GM10266 (cell line): ENCODE measurements at regions not wholly inside any gene's neighbourhood (a gene's known extent, or its start where the extent isn't known, plus 50 kb on each side); places are given as distances from the start of the nearest gene placed in this dataset.

Experiments used
- DNase-seq: peaks from one replicate; pipeline ENCODE4 v3.0.0; 2012; ENCODE audit errors: extremely low spot score
- CTCF ChIP-seq: IDR thresholded peaks from 2 replicates; pipeline ENCODE4 v1.5.1; 2012; ENCODE audit warnings: mild to moderate bottlenecking, low read depth; ENCODE audit not compliant: control insufficient read depth, insufficient read depth; ENCODE audit errors: missing control alignments

GRCh38 chr2:56534321-56534720 is 350.5 kb downstream of the CCDC85A start:
- no peak for TF ChIP-seq CTCF
- no peak for DNase-seq

- no peak for TF ChIP-seq CTCF
- no peak for DNase-seq
Observed at GRCh38 chr2:56537756-56538155, 354.0 kb downstream of the CCDC85A start.

GRCh38 chr2:56539618-56540017 is 355.8 kb downstream of the CCDC85A start:
- no peak for DNase-seq
- TF ChIP-seq CTCF = no peak

GRCh38 chr2:56540467-56540866 is 356.7 kb downstream of the CCDC85A start:
- DNase-seq = no peak
- TF ChIP-seq CTCF = no peak

- no peak for TF ChIP-seq CTCF
- no peak for DNase-seq
Observed at GRCh38 chr2:56540916-56541315, 357.1 kb downstream of the CCDC85A start.

- TF ChIP-seq CTCF = no peak
Observed at GRCh38 chr2:56542213-56542612, 358.4 kb downstream of the CCDC85A start.

GRCh38 chr2:56565143-56565542 is 381.4 kb downstream of the CCDC85A start:
- DNase-seq = no peak

More at GRCh38 chr2:56542213-56542612, 358.4 kb downstream of the CCDC85A start:
- DNase-seq = no peak

More at GRCh38 chr2:56565143-56565542, 381.4 kb downstream of the CCDC85A start:
- no peak for TF ChIP-seq CTCF
